Thoracic aorta (tissue), 2 donors: ENCODE measurements at regions not wholly inside any gene's neighbourhood (a gene's known extent, or its start where the extent isn't known, plus 50 kb on each side); places are given as distances from the start of the nearest gene placed in this dataset.

Source experiments
- ATAC-seq: fragments of 150-250 bp; one replicate; pipeline ENCODE4 v1.8.0; 2017; ENCODE audit warnings: low read depth; ENCODE audit not compliant: insufficient number of reproducible peaks, low FRiP score
- DNase-seq: peaks from one replicate; pipeline ENCODE4 v3.0.0-alpha.2; 2020; ENCODE audit warnings: low spot score
- H3K27ac ChIP-seq, 2 donors: fragments of 200-600 bp; sonication (generic); 1 replicate in 1 of 2; 2 replicates in 1 of 2; pipeline ENCODE4 v1.5.1; 2016; ENCODE audit warnings: mild to moderate bottlenecking in 2 of 2, moderate library complexity in 2 of 2
- H3K27me3 ChIP-seq: fragments of 200-600 bp; sonication (generic); replicated peaks from 2 replicates; pipeline ENCODE4 v1.6.0; 2016; ENCODE audit warnings: mild to moderate bottlenecking; ENCODE audit not compliant: insufficient read depth
- H3K36me3 ChIP-seq: fragments of 200-600 bp; sonication (generic); one replicate; pipeline ENCODE4 v1.5.1; 2016
- H3K4me1 ChIP-seq, 2 donors: fragments of 200-600 bp; sonication (generic); 1 replicate in 1 of 2; 2 replicates in 1 of 2; pipeline versions ENCODE4 v1.5.1 to v1.6.0; 2016; ENCODE audit warnings: low read depth in 2 of 2, mild to moderate bottlenecking in 1 of 2; ENCODE audit not compliant: control insufficient read depth in 1 of 2
- H3K4me3 ChIP-seq: fragments of 200-600 bp; sonication (generic); 2 replicates; pipeline ENCODE4 v1.5.1; 2016; ENCODE audit warnings: mild to moderate bottlenecking
- H3K9me3 ChIP-seq: fragments of 200-600 bp; sonication (generic); 2 replicates; pipeline ENCODE4 v1.5.1; 2016
- TF ChIP-seq, protein P1 (sequence below): fragments of 200-600 bp; sonication (generic); IDR thresholded peaks from one replicate; pipeline ENCODE4 v1.5.1; 2019; ENCODE audit warnings: antibody characterized with exemption

GRCh38 chrX:20531667-20532066, 265.0 kb upstream of the RPS6KA3 start:
- DNase-seq: no peak
- Histone ChIP-seq H3K27me3 (no peaks in the 10 kb centered on the region), H3K27ac (no peak overlapping the region), H3K9me3 (no peaks in the 10 kb centered on the region), H3K4me3 (no peak overlapping the region), H3K36me3 (no peaks in the 10 kb centered on the region), H3K4me1 (no peaks in the 10 kb centered on the region)
- TF ChIP-seq, protein P1, sequence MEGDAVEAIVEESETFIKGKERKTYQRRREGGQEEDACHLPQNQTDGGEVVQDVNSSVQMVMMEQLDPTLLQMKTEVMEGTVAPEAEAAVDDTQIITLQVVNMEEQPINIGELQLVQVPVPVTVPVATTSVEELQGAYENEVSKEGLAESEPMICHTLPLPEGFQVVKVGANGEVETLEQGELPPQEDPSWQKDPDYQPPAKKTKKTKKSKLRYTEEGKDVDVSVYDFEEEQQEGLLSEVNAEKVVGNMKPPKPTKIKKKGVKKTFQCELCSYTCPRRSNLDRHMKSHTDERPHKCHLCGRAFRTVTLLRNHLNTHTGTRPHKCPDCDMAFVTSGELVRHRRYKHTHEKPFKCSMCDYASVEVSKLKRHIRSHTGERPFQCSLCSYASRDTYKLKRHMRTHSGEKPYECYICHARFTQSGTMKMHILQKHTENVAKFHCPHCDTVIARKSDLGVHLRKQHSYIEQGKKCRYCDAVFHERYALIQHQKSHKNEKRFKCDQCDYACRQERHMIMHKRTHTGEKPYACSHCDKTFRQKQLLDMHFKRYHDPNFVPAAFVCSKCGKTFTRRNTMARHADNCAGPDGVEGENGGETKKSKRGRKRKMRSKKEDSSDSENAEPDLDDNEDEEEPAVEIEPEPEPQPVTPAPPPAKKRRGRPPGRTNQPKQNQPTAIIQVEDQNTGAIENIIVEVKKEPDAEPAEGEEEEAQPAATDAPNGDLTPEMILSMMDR: no peak
- ATAC-seq: no peak

- Histone ChIP-seq H3K4me3 (peak overlapping the region; percentile 51), H3K27ac (no peak overlapping the region)
- no peak for DNase-seq
Measured at GRCh38 chrX:20530406-20530921, 263.8 kb upstream of the RPS6KA3 start.

GRCh38 chrX:20529711-20530110, 263.0 kb upstream of the RPS6KA3 start:
- peak overlapping the region; percentile 51 for H3K4me3 ChIP-seq
- no peaks in the 10 kb centered on the region for H3K9me3 ChIP-seq
- no peak overlapping the region for H3K27ac ChIP-seq
- H3K27me3 ChIP-seq: no peaks in the 10 kb centered on the region
- H3K4me1 ChIP-seq: no peaks in the 10 kb centered on the region
- ATAC-seq (no peak), DNase-seq (no peak)
- no peaks in the 10 kb centered on the region for H3K36me3 ChIP-seq
- TF ChIP-seq, protein P1: no peak

More at GRCh38 chrX:20530406-20530921, 263.8 kb upstream of the RPS6KA3 start:
- Histone ChIP-seq H3K9me3 (no peaks in the 10 kb centered on the region), H3K4me1 (no peaks in the 10 kb centered on the region), H3K36me3 (no peaks in the 10 kb centered on the region), H3K27me3 (no peaks in the 10 kb centered on the region)
- TF ChIP-seq, protein P1: peak; percentile 63
- no peak for ATAC-seq

GRCh38 chrX:20529301-20529700, 262.6 kb upstream of the RPS6KA3 start:
- Histone ChIP-seq H3K4me3 (no peak overlapping the region), H3K27me3 (no peaks in the 10 kb centered on the region), H3K27ac (no peak overlapping the region), H3K9me3 (no peaks in the 10 kb centered on the region), H3K36me3 (no peaks in the 10 kb centered on the region), H3K4me1 (no peaks in the 10 kb centered on the region)
- TF ChIP-seq, protein P1: no peak
- no peak for DNase-seq
- no peak for ATAC-seq

DNA sequence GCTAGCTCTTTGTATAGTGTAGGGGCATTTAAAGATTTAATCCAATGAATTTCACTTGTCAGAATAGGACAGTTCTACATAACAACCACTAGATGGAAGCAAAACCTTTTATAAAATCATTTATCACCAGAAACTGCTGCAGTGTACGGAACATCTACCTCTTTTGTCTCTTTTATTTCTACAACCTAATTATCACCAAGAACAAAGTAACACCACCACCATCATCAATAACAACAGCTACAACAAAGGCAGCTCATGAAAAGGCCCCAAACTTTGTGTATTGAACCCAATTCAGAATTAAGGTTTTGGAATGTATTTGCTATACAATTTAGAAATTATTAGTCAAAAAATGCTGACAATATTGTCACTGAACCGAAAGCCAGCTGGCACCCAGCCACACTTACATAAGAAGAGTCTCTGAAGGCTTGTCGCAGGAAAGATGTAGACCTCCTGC, 260.9 kb upstream of the RPS6KA3 start:
- Histone ChIP-seq H3K4me1 (no peaks in the 10 kb centered on the region), H3K36me3 (no peaks in the 10 kb centered on the region), H3K4me3 (no peak overlapping the region), H3K27me3 (no peaks in the 10 kb centered on the region), H3K9me3 (no peaks in the 10 kb centered on the region), H3K27ac (no peak overlapping the region)
- TF ChIP-seq, protein P1: peak; percentile 50
- ATAC-seq (no peak), DNase-seq (no peak)
